GM18517 (cell line): ENCODE measurements at regions not wholly inside any gene's neighbourhood (a gene's known extent, or its start where the extent isn't known, plus 50 kb on each side); places are given as distances from the start of the nearest gene placed in this dataset.
"Not testable (repeated sequence)": the region's sequence is repeated elsewhere in the genome, so short reads cannot be mapped to it uniquely, and the experiment has no call there.

Experiments used
- ATAC-seq: cut with Tn5 transposase; IDR thresholded peaks from one replicate; pipeline ENCODE4 v1.9.1; 2021; ENCODE audit warnings: mild to moderate bottlenecking, moderate library complexity; ENCODE audit not compliant: unreplicated experiment

DNA sequence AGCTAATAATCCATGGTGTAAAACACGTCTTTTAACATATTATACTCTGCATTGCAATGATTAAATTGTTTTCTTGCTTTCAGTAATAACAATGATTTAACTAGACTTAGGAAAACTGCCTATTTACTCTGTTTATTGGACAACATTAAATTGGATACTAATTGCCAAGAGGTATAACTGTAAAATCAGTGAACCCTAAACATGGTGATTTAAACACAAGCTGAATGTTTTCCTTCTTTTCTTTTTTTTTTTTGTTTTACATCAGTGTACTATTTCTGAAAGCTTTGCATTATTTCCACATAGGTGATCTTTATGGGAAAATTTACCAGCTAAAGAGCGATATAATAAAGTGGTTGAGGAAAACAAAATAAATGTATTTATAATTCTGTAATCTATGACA lies 276.7 kb downstream of the PCDH7 start:
- ATAC-seq = no peak

DNA sequence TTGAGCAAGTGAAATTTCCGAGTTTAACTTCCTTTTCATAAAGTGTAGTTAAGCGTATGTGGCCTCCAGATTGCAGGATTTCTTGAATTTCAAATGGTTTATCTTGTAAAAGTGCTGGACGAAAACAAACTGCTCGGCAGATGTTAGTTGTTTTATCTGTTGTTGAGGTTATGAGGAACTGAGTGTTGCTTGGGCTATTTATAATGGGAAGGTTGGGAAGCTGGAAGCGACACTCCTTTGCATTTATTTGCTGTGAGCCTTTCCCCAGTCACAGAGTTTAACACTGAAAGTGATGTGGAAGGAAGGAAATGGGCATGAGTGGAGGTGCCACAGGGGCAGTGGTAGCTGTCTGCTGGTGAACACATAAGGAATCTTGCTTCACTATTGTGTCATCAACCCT lies 284.9 kb downstream of the PCDH7 start:
- ATAC-seq = no peak

DNA sequence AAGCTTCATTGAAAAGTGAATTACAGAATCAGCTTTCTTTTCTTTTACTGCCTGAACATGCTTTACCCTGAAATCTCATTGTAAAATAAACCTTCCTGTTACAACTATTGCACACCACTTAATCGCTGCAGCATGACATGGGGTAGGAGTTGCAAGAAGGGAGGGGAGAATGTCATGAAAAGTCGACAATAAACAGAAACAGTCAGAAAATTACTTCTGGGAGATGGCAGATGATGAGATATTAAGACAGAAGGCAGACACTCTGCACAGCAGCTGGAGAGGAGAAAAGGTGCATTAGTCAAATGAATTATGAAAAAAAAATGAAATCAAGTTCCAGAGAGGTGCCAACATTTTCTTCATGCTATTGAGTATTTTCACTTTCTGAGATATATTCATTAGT lies 287.7 kb downstream of the PCDH7 start:
- ATAC-seq = no peak

DNA sequence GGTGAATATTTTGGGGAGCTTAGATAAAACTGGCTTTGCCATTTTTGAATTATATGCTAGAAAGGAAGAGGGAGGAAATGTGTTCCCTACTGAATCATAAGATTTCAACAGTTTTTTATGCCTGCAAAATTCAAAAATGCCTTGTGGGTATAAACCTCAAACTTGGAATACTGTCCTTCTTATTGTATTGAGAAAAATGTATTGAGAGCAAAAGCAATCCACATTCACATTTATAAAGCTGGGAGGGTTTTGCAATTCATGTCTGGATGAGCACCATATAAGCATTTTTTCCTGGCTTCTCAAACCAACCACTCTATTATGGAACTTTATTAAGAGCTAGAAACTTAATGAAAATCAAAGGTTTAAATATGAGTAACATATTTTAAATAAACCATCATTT lies 289.8 kb downstream of the PCDH7 start:
- no peak for ATAC-seq

DNA sequence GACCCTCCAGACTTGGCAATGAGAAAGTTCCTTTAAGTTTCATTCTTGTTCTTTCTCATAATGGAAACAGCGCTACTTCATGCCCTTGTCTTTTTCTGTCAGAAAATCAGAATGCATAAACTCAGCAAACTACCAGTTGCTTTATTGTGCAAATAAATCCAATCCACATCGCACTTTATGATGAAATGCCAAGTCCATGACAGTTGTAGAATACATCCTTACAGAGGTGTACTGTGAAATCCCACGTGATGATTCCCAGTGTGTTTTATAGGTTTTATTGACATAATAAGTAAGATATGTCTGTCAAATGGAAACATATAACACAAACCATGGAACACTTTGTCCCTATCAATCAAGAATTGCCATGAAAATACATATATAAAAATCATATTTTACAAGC lies 295.0 kb downstream of the PCDH7 start:
- ATAC-seq = no peak

DNA sequence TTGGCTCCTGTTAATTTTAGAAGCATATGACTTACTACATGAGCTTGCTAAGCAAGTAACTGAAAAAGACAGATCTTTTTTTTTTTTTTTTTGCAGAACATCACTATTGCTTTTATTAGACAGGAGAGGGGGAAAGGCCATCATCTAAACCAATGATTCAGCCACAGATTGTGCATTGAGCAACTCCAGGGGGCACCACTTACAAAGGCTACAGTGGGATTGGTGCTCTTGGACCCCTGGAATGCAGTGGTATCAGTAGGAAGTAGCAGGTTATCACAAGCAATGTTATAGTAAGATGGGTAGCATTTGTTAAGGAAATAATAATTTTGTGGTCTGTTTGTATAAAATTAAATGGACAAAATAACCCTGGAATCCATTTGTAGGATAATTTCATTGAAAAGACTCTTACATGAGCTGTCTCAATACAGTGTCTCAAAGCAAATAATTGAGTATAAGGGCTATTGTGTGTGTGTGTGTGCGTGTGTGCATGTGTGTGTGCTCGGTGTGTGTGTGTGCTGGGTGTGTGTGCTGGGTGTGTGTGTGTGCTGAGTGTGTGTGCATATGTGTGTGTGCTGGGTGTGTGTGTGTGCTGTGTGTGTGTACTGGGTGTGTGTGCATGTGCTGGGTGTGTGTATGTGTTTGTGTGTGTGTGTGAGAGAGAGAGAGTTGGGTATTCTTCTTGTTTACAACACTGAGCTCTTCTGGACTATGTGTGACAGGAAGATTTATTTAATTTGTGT lies 296.3 kb downstream of the PCDH7 start:
- no peak for ATAC-seq

DNA sequence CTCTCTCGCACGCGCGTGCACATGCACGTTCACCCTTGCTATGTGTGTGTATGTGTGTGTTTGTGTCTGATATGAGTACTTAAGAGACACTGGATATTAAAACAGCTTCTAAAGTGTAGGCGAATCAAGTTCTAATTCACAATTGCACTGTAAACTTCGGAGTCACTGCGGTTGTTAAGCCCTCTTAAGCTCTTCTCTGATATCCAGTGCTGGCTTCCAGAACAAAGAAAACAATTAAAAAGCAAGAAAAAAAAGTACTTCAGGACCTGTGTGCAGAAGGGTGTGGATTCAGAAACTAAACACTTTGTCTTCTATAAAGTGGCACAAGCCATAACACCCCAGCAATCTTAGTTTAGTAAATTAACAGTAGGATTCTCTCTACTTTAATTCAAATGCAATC lies 300.2 kb downstream of the PCDH7 start:
- ATAC-seq = no peak

DNA sequence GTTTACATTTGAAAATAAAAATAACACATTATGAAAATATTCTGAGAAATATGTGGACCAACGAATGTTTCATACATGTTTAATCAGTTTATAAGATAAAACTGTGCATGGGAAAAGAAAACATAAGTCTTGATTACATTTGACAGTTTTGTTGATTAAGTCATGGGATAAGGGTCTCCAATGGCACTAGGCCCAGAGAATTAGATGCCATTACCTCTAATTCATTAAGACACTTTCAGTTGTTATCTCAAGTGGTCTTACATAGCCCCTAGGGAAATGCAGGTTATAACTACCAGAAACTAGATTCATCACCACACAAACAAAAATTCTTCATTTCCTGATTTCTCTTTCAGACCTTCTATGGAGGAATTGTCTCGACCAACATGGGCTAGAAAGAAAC lies 300.8 kb downstream of the PCDH7 start:
- no peak for ATAC-seq

DNA sequence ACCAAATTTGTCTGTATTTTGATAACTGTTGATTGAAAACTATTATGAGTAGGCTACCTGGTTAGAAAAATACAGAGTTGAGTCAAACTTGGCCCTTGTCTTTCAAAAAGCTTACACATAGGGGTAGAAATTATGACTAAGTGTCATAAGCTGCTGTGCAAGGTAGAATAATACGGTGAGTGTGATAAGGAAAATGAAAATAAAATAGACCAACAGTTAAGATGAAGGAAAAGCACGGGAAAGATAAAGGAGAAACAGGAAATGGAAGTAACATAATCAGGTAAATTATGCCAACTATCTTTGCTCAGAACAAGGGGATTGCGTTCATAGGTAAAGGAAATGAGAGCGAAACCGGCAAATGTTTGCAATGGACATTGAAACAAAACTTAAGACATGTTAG lies 302.5 kb downstream of the PCDH7 start:
- ATAC-seq = no peak

DNA sequence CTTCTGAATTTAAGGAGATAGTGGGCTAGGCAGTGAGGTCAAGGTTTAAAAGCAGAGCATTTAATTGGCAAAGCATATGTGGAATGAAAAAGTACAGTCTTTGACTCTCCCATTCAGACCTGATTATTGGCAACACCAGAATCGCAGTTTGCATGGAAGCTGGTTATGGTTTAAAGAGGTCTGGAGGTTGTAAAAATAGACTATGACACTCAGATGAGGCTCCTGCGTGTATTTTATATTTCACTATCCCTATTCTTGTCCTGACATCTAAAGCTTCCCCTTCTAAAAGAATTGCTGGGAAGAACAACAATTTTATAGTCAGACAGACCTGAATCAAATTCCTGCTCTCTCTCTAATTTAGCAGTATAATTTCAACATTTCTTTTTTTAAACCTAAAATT lies 302.9 kb downstream of the PCDH7 start:
- no peak for ATAC-seq

DNA sequence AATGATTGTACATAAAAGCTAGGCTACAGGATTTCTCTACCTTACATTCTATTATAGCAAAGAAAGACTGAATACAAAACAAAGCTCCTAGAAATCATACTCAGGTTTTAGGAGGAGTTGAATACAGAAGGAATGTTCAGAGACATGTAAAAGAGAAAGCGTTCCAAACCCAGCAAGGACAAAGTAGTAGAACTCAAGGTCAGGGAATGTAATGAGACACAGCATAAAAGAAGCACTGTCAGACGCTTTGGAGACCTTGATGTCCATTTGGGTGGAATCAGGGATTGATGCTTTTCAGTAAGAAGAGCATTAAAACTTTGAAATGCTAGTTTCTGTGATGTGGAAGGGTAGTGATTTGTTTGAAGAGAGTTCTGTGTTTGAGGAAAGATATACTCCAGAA lies 303.6 kb downstream of the PCDH7 start:
- no peak for ATAC-seq

DNA sequence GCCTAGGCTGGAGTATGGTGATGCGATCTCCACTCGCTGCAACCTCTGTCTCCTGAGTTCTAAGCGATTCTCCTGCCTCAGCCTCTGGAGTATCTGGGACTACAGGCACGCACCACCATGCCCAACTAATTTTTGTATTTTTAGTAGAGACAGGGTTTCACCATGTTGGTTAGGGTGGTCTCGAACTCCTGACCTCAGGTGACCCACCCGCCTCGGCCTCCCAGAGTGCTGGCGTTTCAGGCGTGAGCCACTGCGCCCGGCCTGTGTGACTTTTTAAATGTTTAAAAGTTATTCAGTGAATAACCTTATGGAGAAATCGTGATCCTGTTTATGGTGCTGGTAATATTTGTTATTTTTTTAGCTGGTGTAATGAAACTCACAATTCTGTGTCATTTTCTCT lies 304.6 kb downstream of the PCDH7 start:
- ATAC-seq = not testable (repeated sequence)

DNA sequence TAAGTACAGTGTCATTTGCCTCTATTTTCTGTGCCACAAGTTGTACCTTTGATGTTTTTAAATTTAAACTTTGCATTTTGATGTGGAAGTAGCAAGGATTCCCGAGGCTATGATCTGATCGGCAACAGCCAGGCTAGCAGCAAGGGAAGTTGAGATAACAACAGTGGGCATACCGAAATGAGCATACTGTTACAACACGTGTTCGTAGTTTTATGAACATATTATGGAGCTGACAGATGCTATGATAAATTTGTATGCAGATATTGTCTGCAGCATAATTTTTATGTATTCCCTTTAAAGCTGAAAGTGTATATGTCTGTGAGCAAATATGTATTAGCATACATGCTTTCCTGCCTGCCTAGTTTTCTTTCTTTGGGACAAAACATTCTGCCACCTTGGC lies 306.1 kb downstream of the PCDH7 start:
- no peak for ATAC-seq

DNA sequence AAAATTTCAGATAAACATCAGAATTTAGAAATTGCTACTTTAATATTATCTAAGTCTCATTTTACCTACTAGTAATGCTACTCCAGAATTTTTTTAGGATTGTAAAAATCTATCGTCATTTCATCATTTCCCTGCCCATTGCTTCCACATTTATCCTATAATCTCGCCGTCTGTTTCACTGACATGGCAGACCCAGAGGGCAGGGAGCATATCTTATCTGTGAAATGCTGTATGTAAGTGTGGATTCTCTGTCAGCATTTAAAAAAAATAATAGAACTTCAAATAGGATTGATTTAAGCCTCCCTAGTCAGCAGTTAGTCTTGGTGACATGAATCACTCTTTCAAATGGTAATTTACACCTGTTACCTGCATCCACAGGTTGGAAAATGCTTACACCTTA lies 314.4 kb downstream of the PCDH7 start:
- no peak for ATAC-seq

DNA sequence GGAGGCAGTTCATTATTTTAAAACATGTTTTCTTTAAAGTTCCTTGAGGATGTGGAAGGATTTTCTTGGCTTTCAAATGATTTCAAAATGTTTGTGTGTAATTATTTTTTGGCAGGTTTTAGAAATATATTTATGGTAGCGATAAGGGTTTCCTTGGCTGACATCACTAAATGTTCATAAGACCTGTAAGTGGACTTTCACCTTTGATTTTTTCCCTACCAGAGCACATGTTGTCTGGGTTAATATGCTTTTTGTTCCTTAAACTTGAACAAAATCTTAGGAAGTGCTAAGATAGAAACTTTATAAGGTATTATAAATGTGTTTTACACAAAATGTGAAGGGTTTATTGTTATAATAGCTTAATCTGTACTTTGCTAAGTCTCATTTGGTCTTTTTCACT lies 315.6 kb downstream of the PCDH7 start:
- ATAC-seq = no peak

DNA sequence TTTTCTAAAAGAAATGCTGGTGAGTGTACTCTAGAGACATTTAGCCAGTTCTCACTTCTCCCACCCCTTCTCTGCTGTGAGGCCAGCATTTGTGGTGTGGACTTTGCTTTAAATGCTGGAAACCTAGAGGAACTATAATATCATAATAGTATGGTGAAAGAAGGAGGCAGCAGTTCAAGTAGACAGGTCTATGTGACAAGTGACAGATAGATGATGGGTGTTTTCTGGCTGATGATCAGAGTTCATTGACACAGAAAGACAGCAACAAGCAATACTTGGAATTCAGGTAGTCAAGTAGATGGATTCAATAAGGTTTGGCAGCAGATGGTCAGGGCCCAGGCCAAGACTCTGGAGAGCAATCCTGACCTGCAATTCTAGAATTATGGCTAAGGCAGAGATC lies 317.5 kb downstream of the PCDH7 start:
- ATAC-seq = no peak

DNA sequence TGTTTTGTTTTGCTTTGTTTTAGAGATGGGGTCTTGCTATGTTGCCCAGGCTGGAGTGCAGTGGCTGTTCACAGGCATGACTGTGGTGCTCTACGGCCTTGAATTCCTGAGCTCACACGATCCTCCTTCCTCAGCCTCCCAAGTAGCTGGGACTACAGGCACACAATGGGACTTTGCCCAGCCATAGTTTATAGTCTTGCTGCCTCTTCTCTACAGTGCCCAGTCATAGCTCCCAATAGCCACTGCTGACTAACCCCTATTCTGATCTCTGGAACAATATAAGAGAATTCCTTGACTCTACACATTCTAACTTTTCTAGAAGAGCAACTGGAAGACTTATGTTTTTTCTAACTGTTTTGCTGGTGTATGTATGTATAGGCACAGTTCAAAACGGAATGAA lies 319.2 kb downstream of the PCDH7 start:
- ATAC-seq = no peak

DNA sequence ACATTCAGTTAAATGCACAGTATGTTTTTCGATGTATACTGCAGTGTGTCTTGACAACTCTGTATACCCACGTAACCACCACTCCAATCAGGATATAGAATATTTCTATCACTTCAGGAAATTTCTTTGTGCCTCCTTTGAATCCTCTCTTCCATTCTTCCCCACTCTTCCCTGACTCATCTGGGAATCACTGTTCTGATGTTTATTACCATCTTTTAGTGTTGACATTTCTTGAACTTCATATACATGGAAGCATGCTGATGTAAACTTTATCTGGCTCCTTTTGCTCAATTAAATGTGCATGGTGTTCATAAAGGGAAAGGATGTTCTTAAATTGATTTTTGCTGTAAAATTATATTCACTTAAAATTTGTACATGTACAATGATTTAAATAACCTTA lies 319.9 kb downstream of the PCDH7 start:
- ATAC-seq = no peak

DNA sequence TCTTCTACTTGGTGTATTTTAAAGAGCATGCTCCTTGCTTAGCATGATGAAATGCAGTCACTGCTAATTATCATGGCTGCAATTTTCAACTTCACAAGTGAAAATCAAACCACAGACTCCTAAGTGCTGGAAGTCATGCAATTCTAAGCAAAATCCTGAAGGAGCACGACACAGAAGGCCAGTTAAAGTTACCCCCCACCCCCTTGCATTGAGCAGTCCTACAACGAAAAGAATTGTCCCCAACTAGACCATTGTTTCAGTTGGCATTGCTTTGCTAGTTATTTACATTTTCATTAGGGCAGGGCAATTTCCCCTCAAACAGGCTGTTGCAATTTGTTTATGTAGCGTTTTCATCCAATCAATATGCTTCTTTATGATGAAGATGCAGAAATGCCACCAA lies 321.2 kb downstream of the PCDH7 start:
- ATAC-seq = no peak

DNA sequence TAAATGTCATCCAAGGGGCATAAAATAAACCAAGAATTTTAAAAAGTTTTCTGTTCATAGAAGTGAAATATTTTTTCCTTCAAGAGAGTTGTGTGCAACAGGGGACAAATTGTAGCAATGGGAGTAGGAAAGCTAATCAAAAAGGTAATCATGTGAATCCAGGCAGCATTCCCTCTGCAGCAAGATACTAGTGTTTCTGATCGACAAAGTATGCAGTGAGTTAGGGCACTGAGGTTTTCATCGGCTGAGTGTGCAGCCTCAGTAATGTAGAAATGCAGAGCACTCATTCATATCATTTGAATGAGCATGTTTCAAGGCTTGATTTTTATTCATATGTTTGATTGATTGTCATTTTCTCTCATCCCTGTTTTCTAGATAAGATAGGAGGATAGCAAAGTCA lies 321.7 kb downstream of the PCDH7 start:
- no peak for ATAC-seq

DNA sequence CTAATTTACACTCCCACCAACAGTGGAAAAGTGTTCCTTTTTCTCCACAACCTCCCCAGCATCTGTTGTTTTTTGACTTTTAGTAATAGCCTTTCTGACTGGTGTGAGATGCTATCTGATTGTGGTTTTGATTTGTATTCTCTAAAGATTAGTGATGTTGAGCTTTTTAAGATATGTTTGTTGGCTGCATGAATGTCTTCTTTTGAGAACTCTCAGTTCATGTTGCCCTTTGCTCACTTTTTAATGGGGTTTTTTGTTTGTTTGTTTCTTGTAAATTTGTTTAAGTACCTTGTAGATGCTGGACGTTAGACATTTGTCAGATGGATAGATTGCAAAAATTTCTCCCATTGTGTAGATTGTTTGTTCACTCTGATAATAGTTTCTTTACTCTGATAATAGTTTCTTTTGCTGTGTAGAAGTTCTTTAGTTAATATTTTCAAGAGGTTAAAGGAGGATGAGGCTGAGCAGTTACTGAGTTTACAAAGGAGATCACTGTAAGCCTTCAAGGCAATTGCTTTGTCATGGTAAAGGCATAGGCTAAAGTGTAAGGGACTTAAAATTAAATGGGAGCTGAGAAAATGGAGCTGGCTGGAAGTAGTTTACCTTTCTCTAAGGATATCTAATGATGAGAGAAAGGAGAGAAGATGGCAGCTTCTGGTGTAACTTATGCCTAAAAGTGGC lies 323.4 kb downstream of the PCDH7 start:
- ATAC-seq = no peak

DNA sequence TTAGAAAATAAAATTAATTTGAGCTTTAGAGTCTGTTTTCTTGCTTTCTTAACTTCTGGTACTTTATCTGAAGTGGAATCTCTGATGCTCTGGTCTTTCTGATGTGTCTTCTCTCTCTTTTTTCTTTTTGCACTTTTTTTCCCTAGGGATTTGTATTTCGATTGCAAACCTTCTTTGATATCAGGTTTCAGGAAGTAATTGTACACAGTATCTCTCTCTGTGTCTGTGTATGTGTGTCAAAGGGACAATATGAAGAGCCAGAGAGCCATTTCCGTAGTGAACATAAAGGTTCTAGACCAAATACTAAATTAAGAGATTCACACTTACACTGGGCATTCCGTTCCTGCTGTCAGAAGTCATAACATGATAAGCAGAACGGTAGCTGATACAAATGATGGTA lies 325.0 kb downstream of the PCDH7 start:
- ATAC-seq = no peak
